Suppressor macrophage treated with lipopolysaccharide for 4 hours (primary cell): ENCODE measurements at regions not wholly inside any gene's neighbourhood (a gene's known extent, or its start where the extent isn't known, plus 50 kb on each side); places are given as distances from the start of the nearest gene placed in this dataset.

ENCODE experiments used
- DNase-seq: peaks from one replicate; pipeline ENCODE4 v3.0.0-alpha.2; 2020

DNA sequence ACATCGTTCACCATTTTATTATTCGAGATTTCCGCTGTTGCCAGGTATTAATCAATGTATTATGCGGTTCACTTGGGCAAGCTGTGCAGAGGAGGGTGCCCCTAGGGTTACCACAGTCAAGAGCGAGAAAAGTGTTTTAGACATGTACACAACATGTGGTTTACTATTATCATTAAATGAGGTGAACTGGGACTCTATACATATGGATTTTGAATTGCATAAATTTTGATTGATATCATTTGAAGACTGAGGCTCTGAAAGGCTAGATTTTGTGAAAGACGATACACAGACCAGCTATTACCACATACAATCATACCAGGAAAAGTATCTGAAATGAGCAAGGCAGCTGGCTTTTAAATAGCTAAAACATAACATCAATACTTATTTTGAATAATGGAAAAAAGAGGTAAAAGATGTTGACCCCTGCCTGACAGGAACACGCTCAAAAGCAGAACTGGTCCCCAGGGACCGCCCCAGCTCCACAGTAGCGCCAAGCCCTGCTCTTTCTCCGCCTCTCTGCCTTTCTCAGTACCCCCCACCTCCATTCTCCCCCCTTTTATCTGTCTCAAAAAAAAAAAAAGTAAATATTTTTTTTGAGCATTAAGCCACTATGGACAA, 413.4 kb upstream of the MKI67 start:
- no peak for DNase-seq

DNA sequence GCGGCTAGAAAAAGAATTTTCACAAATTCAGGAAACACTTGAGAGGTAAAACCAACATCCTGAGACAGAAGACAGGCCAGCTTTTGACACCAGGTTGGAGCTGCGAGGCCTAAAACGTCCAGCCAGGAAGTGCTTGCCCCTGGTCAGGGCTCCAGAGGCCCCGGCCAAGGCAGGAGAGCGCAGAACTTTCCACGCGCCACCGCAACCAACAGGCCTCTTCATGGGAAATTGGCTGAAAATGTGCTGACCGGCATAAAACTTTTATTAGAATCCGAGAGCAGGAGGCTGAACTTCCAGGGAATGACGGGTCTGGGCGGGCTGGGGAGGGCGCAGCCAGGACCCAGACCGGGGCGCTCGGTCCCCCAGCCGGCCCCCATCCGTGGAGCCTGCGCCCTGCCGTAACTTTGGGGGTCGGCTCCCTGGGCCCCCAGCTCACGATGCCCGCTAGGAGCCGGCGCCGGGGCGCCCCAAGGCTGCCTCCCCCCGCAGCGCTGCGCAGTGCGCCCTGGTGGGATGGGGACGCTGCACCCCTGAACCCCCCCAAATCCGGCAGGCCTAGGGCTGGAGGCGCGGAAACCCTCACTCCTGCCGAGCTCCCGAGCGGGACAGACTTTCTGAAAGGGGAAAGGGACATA, 414.0 kb upstream of the MKI67 start:
- DNase-seq: no peak

GRCh38 chr10:128540781-128541761, 414.8 kb upstream of the MKI67 start:
- no peak for DNase-seq

DNA sequence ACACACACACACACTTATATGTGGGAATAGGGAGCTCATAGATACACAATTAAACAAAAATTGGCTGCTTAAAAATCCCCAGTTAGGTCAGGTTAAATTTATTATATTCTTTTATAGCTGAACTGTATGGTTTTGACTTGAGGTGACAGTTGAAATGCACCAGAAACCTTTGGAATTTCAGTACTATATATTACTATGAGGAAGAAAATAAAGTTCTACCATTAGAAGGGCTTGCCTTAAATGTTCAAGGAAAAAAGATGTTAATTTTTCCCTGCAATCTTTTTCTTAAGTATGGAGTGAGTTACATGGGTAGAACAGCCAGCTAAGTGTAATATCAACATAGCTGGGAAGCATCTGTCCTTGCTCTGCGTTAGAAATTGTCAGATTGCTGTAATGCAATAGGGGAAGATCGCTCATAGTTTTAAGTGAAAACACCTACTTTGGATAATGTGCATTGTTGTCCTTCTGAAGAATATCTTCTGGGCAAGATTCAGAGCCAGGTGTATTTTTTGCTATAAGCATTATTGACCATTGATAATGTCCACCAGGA, 415.8 kb upstream of the MKI67 start:
- no peak for DNase-seq

- DNase-seq: no peak
These were observed 416.4 kb upstream of the MKI67 start for GRCh38 chr10:128542659-128543058.

DNA sequence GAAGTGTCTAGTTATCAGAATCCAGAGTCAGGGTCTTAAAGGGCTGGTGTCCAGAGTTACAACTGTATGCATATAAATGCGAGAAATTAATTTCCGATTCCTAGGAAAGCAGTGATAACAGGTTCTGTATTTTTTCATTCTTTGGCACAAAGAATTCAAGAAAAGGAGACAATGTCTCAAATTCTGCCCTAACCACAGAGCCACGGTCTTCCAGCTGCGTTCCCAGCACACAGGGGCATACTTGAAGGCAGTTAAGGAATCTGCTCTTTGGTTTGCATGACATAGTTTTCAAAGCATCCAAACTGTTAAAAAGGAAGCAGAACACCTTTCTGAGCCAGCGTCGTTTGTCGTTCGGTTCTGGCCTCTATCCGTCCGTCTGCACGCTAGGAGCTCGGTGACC, 416.9 kb upstream of the MKI67 start:
- DNase-seq: no peak

DNA sequence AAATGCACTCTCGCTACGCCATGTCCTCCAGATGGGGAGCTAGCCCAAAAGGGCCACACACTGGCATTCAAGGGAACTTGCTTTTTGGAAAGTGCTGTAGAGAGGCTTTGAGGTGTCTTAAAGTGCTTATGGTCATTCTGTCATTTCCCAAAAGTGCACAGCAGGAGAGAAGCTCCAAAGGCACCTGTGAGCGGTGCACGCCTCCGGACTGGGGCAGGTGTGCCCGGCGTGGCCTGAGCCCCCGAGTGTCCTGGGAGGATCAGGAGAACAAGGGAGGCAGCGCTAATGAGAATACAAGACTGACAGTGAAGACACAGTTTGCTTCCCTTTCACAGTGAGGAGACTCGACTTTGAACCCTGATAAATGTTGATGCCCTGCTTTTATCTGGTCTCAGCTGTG, 419.0 kb upstream of the MKI67 start:
- DNase-seq: no peak

- no peak for DNase-seq
These were observed 420.5 kb upstream of the MKI67 start for GRCh38 chr10:128546651-128547165.

DNA sequence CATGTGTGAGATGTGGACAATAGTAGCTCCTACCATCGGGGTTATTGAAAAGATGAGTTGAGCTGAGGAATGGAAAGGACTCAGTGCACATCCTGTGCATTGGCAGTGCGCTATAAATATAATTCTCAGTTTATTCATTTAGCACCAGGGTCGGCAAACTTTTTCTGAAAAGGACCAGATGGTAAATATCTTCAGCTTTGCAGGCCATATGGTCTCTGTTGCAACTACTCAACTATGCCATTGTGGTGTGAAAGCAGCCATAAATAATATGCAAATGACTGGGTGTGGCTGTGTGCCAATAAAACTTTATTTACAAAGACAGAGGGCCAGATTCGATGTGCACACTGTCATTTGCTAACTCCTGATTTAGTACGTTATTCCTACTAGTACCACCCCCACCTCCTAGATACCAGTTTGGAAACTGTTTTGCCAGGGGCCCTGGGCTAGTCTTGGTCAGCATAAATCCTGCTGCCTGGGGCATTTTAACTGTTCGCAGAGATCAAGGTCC, 422.9 kb upstream of the MKI67 start:
- no peak for DNase-seq

- no peak for DNase-seq
These were observed 423.8 kb upstream of the MKI67 start for GRCh38 chr10:128550045-128550444.

DNA sequence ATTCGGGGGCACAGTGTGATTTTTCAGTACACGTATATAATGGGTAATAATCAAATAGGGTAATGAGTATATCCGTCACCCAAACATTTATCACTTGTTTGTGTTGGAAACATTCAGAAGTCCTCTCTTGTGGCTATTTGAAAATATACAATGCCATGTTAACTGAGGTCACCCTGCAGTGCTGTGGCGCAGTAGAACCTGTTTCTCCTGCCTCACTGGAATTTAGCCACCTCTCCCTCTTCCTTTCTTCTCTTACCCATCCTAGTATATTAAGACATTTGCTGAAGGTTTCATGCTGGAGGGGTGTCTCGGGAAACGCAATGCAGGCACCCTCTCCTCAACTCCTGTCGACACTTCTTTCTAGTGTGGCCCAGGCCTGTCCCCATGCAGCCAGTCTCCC, 425.3 kb upstream of the MKI67 start:
- no peak for DNase-seq

- DNase-seq: no peak
These were observed 427.5 kb upstream of the MKI67 start for GRCh38 chr10:128553755-128554154.

GRCh38 chr10:128556182-128557110, 430.2 kb upstream of the MKI67 start:
- no peak for DNase-seq

- no peak for DNase-seq
These were observed 431.0 kb upstream of the MKI67 start for GRCh38 chr10:128557149-128557710.

GRCh38 chr10:128560406-128560805, 434.2 kb upstream of the MKI67 start:
- no peak for DNase-seq

GRCh38 chr10:128560993-128561392, 434.8 kb upstream of the MKI67 start:
- DNase-seq: no peak

- DNase-seq: no peak
These were observed 437.2 kb upstream of the MKI67 start for GRCh38 chr10:128563387-128563786.

- no peak for DNase-seq
These were observed 437.7 kb upstream of the MKI67 start for GRCh38 chr10:128563904-128564303.

- DNase-seq: no peak
These were observed 440.2 kb upstream of the MKI67 start for GRCh38 chr10:128566361-128566968.

- no peak for DNase-seq
These were observed 441.3 kb upstream of the MKI67 start for GRCh38 chr10:128567551-128567950.

- DNase-seq: no peak
These were observed 441.8 kb upstream of the MKI67 start for GRCh38 chr10:128568041-128568440.
